ENCODE measurements at regions not wholly inside any gene's neighbourhood (a gene's known extent, or its start where the extent isn't known, plus 50 kb on each side); places are given as distances from the start of the nearest gene placed in this dataset.
A peak's percentile ranks its signal among the peaks of the same experiment; 100 is the strongest.

DNA sequence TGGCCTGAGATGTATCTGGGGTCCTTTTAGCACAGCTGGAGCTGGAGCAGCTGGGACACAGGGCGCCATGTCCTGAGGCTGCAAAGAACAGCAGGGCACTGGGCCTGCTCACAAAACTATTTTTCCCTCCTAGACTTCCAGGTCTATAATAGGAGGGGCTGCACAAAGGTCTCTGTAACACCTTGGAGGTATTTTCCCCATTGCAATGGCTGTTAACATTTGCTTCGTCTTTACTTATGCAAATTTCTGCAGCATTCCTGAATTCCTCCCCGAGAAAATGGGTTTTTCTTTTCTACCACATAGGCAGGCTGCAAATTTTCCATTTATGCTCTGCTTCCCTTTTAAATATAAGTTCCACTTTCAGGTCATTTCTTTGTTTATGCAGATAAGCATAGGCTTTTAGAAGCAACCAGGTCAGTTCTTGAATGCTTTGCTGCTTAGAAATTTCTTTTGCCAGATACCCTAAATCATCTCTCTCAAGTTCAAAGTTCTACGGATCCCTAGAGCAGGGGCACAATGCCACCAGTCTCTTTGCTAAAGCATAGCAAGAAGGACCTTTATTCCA is 130.8 kb downstream of the PCSK1 start:
- peaks cover 33 to 37% of the 10 kb centered on the region in 2 donors for H3K4me1 ChIP-seq (ENCODE audit: control insufficient read depth in 1 of 2, insufficient read depth in 2 of 2, low read length in 2 of 2)
- H2AFZ ChIP-seq (ENCODE audit: insufficient read depth, low read depth, low read length, poor library complexity, severe bottlenecking), result no peak overlapping the region
- no peaks in the 10 kb centered on the region for H3K36me3 ChIP-seq (replicated peaks in 1 of 2; ENCODE audit: control insufficient read depth in 1 of 2, insufficient read depth in 2 of 2, low read length in 2 of 2)
- peak overlapping the region in 1 of 2 donors; percentile 68 for H3K27ac ChIP-seq (ENCODE audit: low read depth in 1 of 2, low read length in 2 of 2)
- no peak overlapping the region for H3K4me2 ChIP-seq (replicated peaks; ENCODE audit: extremely low read depth, low read length, poor library complexity, severe bottlenecking)
- intact Hi-C loops (cut with micrococcal nuclease), result no loop called here
- no peak for DNase-seq
- H3K4me3 ChIP-seq (replicated peaks in 1 of 3; ENCODE audit: low read depth in 2 of 3, low read length in 3 of 3), result no peak overlapping the region
- H3K9me3 Mint-ChIP-seq, result peaks cover 9 to 27% (median 13%) of the 10 kb centered on the region in 7 donors
- TF ChIP-seq, protein P1, sequence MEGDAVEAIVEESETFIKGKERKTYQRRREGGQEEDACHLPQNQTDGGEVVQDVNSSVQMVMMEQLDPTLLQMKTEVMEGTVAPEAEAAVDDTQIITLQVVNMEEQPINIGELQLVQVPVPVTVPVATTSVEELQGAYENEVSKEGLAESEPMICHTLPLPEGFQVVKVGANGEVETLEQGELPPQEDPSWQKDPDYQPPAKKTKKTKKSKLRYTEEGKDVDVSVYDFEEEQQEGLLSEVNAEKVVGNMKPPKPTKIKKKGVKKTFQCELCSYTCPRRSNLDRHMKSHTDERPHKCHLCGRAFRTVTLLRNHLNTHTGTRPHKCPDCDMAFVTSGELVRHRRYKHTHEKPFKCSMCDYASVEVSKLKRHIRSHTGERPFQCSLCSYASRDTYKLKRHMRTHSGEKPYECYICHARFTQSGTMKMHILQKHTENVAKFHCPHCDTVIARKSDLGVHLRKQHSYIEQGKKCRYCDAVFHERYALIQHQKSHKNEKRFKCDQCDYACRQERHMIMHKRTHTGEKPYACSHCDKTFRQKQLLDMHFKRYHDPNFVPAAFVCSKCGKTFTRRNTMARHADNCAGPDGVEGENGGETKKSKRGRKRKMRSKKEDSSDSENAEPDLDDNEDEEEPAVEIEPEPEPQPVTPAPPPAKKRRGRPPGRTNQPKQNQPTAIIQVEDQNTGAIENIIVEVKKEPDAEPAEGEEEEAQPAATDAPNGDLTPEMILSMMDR (IDR thresholded peaks at IDR 0.05), result no peak
- H3K27ac Mint-ChIP-seq, result peak overlapping the region in 2 of 7 donors; percentile 11 to 72
- H3K27me3 ChIP-seq (ENCODE audit: control insufficient read depth in 2 of 2, insufficient read depth in 2 of 2, low read length in 2 of 2), result no peaks in the 10 kb centered on the region
- no peak overlapping the region for H3K9ac ChIP-seq (ENCODE audit: insufficient read depth, low read length, poor library complexity, severe bottlenecking)
- peaks cover 6 to 7% of the 10 kb centered on the region in 2 donors for H3K9me3 ChIP-seq (replicated peaks in 1 of 2; ENCODE audit: control insufficient read depth in 1 of 2, insufficient read depth in 1 of 2, low read length in 2 of 2)
- no peaks in the 10 kb centered on the region for H3K79me2 ChIP-seq (ENCODE audit: insufficient read depth, low read length)
- H3K4me1 Mint-ChIP-seq, result peaks cover 39% of the 10 kb centered on the region
- H3K27me3 Mint-ChIP-seq (ENCODE audit: low read depth in 3 of 3), result no peaks in the 10 kb centered on the region
- 95% methylated on average over 3 of the region's 4 CpGs for WGBS (ENCODE audit: insufficient coverage)
- no peaks in the 10 kb centered on the region for H3K36me3 Mint-ChIP-seq
- H4K20me1 ChIP-seq (ENCODE audit: insufficient read depth, low read length), result no peaks in the 10 kb centered on the region
- no peak overlapping the region for H3K4me3 Mint-ChIP-seq

DNA sequence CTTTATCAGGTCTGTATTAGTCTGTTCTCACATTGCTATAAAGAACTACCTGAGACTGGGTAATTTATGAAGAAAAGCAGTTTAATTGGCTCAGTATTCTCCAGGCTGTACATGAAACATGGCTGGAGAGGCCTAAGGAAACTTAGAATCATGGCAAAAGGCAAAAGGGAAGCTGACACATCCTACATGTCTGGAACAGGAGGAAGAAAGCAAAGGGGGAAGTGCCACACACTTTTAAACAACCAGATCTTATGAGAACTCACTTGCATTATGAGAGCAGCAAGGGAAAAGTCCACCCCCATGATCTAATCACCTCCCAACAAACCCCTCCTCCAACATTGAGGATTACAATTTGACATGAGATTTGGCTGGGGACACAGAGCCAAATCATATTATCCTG is 132.1 kb downstream of the PCSK1 start:
- H3K27me3 ChIP-seq (ENCODE audit: control insufficient read depth in 2 of 2, insufficient read depth in 2 of 2, low read length in 2 of 2), result no peaks in the 10 kb centered on the region
- H3K36me3 Mint-ChIP-seq, result no peaks in the 10 kb centered on the region
- no peaks in the 10 kb centered on the region for H3K36me3 ChIP-seq (replicated peaks in 1 of 2; ENCODE audit: control insufficient read depth in 1 of 2, insufficient read depth in 2 of 2, low read length in 2 of 2)
- no peak overlapping the region for H2AFZ ChIP-seq (ENCODE audit: insufficient read depth, low read depth, low read length, poor library complexity, severe bottlenecking)
- H3K27ac Mint-ChIP-seq, result peak overlapping the region; percentile 72 to 90 (median 83)
- peaks cover 7 to 27% (median 11%) of the 10 kb centered on the region in 7 donors for H3K9me3 Mint-ChIP-seq
- no peaks in the 10 kb centered on the region for H4K20me1 ChIP-seq (ENCODE audit: insufficient read depth, low read length)
- intact Hi-C loops (cut with micrococcal nuclease), result no loop called here
- TF ChIP-seq, protein P1 (IDR thresholded peaks at IDR 0.05), result no peak
- no peak overlapping the region for H3K4me3 ChIP-seq (replicated peaks in 1 of 3; ENCODE audit: low read depth in 2 of 3, low read length in 3 of 3)
- no peak overlapping the region for H3K9ac ChIP-seq (ENCODE audit: insufficient read depth, low read length, poor library complexity, severe bottlenecking)
- H3K79me2 ChIP-seq (ENCODE audit: insufficient read depth, low read length), result no peaks in the 10 kb centered on the region
- H3K4me1 Mint-ChIP-seq, result peaks cover 50% of the 10 kb centered on the region
- H3K27me3 Mint-ChIP-seq (ENCODE audit: low read depth in 3 of 3), result no peaks in the 10 kb centered on the region
- H3K4me2 ChIP-seq (replicated peaks; ENCODE audit: extremely low read depth, low read length, poor library complexity, severe bottlenecking), result no peak overlapping the region
- H3K9me3 ChIP-seq (replicated peaks in 1 of 2; ENCODE audit: control insufficient read depth in 1 of 2, insufficient read depth in 1 of 2, low read length in 2 of 2), result peaks cover 6 to 7% of the 10 kb centered on the region in 2 donors
- peaks cover 42 to 50% of the 10 kb centered on the region in 2 donors for H3K4me1 ChIP-seq (ENCODE audit: control insufficient read depth in 1 of 2, insufficient read depth in 2 of 2, low read length in 2 of 2)
- peak overlapping the region in 1 of 2 donors; percentile 68 for H3K27ac ChIP-seq (ENCODE audit: low read depth in 1 of 2, low read length in 2 of 2)
- no peak overlapping the region for H3K4me3 Mint-ChIP-seq
- DNase-seq, result peak; percentile 59 to 83 (median 80)
